ENCODE measurements at regions not wholly inside any gene's neighbourhood (a gene's known extent, or its start where the extent isn't known, plus 50 kb on each side); places are given as distances from the start of the nearest gene placed in this dataset.

- no peak overlapping the region for H3K4me3 ChIP-seq (ENCODE audit: low read depth, low read length, poor library complexity, severe bottlenecking)
- no peaks in the 10 kb centered on the region for H3K27me3 ChIP-seq (replicated peaks; ENCODE audit: insufficient read depth, low read depth, low read length, poor library complexity)
- no TSS peak for BruUV-seq (replicated peaks)
- H3K27ac ChIP-seq (ENCODE audit: low read depth, low read length, poor library complexity, severe bottlenecking) = no peak overlapping the region
- no peak for DNase-seq (ENCODE audit: low spot score)
- TF ChIP-seq EZH2 (IDR thresholded peaks at IDR 0.05; ENCODE audit: borderline replicate concordance, low read depth, low read length, poor library complexity, severe bottlenecking) = no peak
- TF ChIP-seq, protein P1, sequence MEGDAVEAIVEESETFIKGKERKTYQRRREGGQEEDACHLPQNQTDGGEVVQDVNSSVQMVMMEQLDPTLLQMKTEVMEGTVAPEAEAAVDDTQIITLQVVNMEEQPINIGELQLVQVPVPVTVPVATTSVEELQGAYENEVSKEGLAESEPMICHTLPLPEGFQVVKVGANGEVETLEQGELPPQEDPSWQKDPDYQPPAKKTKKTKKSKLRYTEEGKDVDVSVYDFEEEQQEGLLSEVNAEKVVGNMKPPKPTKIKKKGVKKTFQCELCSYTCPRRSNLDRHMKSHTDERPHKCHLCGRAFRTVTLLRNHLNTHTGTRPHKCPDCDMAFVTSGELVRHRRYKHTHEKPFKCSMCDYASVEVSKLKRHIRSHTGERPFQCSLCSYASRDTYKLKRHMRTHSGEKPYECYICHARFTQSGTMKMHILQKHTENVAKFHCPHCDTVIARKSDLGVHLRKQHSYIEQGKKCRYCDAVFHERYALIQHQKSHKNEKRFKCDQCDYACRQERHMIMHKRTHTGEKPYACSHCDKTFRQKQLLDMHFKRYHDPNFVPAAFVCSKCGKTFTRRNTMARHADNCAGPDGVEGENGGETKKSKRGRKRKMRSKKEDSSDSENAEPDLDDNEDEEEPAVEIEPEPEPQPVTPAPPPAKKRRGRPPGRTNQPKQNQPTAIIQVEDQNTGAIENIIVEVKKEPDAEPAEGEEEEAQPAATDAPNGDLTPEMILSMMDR (conservative IDR thresholded peaks at IDR 0.05; ENCODE audit: low read depth, low read length) = no peak
- no peaks in the 10 kb centered on the region for H3K36me3 ChIP-seq (ENCODE audit: insufficient read depth, low read length, poor library complexity, severe bottlenecking)
- H3K4me1 ChIP-seq (ENCODE audit: insufficient read depth, low read length, poor library complexity, severe bottlenecking) = peaks cover 7% of the 10 kb centered on the region
- H3K9me3 ChIP-seq (ENCODE audit: low read depth, low read length, poor library complexity, severe bottlenecking) = no peaks in the 10 kb centered on the region
- intact Hi-C loops (cut with micrococcal nuclease; ENCODE audit: unreplicated experiment) = no loop called here
- ChIA-PET POLR2A (ENCODE audit: low non-redundant PET) (no interaction called here), CTCF (no interaction called here)
Measured at GRCh38 chr6:12534069-12534853, 182.3 kb upstream of the PHACTR1 start.

DNA sequence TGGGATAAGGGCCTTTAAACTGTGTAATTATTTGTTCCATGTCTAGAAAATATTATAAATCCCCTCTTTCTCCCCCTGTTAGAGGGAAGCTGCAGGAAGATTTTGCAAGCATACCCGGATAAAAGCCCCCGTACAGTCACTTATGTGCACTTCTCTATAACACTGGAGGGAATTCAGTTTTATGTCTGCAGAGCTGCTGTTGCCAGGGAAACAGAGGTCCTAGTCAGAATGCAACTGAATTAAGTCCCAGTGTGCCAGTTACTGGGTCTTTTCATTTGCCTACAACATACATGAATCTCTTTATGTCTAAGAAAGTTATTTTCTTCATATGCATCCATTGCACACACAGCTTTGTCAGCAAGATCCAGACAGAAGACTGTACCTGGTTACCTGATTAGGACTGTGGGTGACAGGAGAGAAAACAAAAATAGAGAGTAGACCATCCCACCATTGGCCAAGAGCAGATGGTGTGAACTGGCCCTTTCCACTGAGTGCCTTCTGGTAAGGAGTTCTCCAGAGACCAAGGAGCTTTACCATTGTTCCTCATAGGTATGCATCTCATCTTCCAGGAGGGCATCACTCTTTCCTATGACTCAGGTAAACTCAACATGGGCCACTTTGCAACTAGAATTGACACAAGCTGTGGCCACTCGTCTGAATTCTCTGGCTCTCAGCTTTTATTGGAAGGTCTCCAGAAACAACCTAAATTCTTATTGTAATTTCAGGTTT, 180.8 kb upstream of the PHACTR1 start:
- no peak overlapping the region for H3K27ac ChIP-seq (ENCODE audit: low read depth, low read length, poor library complexity, severe bottlenecking)
- no peaks in the 10 kb centered on the region for H3K36me3 ChIP-seq (ENCODE audit: insufficient read depth, low read length, poor library complexity, severe bottlenecking)
- no peak for DNase-seq (ENCODE audit: low spot score)
- ChIA-PET CTCF (no interaction called here), POLR2A (ENCODE audit: low non-redundant PET) (no interaction called here)
- no peaks in the 10 kb centered on the region for H3K9me3 ChIP-seq (ENCODE audit: low read depth, low read length, poor library complexity, severe bottlenecking)
- H3K27me3 ChIP-seq (replicated peaks; ENCODE audit: insufficient read depth, low read depth, low read length, poor library complexity) = no peaks in the 10 kb centered on the region
- intact Hi-C loops (cut with micrococcal nuclease; ENCODE audit: unreplicated experiment) = no loop called here
- BruUV-seq (replicated peaks) = no TSS peak
- peaks cover 7% of the 10 kb centered on the region for H3K4me1 ChIP-seq (ENCODE audit: insufficient read depth, low read length, poor library complexity, severe bottlenecking)
- no peak overlapping the region for H3K4me3 ChIP-seq (ENCODE audit: low read depth, low read length, poor library complexity, severe bottlenecking)
- TF ChIP-seq, protein P1 (conservative IDR thresholded peaks at IDR 0.05; ENCODE audit: low read depth, low read length) = no peak
- TF ChIP-seq EZH2 (IDR thresholded peaks at IDR 0.05; ENCODE audit: borderline replicate concordance, low read depth, low read length, poor library complexity, severe bottlenecking) = no peak

GRCh38 chr6:12536416-12536815, 180.2 kb upstream of the PHACTR1 start:
- peak; percentile 33 for DNase-seq (ENCODE audit: low spot score)
- H3K9me3 ChIP-seq (ENCODE audit: low read depth, low read length, poor library complexity, severe bottlenecking) = no peaks in the 10 kb centered on the region
- no peak overlapping the region for H3K27ac ChIP-seq (ENCODE audit: low read depth, low read length, poor library complexity, severe bottlenecking)
- no peaks in the 10 kb centered on the region for H3K36me3 ChIP-seq (ENCODE audit: insufficient read depth, low read length, poor library complexity, severe bottlenecking)
- ChIA-PET POLR2A (ENCODE audit: low non-redundant PET) (no interaction called here), CTCF (no interaction called here)
- no peak overlapping the region for H3K4me3 ChIP-seq (ENCODE audit: low read depth, low read length, poor library complexity, severe bottlenecking)
- no peaks in the 10 kb centered on the region for H3K27me3 ChIP-seq (replicated peaks; ENCODE audit: insufficient read depth, low read depth, low read length, poor library complexity)
- no peak for TF ChIP-seq EZH2 (IDR thresholded peaks at IDR 0.05; ENCODE audit: borderline replicate concordance, low read depth, low read length, poor library complexity, severe bottlenecking)
- TF ChIP-seq, protein P1 (conservative IDR thresholded peaks at IDR 0.05; ENCODE audit: low read depth, low read length) = no peak
- intact Hi-C loops (cut with micrococcal nuclease; ENCODE audit: unreplicated experiment) = no loop called here
- BruUV-seq (replicated peaks) = no TSS peak
- H3K4me1 ChIP-seq (ENCODE audit: insufficient read depth, low read length, poor library complexity, severe bottlenecking) = peaks cover 7% of the 10 kb centered on the region
